ENCODE measurements at regions not wholly inside any gene's neighbourhood (a gene's known extent, or its start where the extent isn't known, plus 50 kb on each side); places are given as distances from the start of the nearest gene placed in this dataset.

DNA sequence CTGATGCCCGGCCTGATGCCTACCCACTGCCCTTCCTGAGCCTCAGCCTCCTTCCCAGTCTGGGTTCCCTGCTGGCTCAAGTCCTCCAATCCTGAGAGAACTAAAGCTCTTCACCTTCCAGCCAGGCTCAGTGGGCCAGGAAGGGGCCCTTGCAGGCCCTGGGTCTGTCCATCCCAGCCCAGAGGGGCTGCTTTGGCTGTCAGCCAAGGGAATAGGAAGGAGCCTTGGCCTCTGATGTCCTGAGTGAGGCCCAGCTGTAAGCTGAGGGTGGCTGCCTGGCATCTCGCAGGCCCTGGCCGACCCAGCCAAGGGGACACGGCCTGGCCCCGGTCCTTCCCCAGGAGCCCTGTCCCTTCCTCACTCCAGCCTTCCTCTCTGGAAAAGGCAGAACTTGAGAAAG, 83.4 kb downstream of the DHCR7 start:
- intact Hi-C loops (cut with DNase I), result no loop called here
- Histone ChIP-seq H3K4me1 (no peaks in the 10 kb centered on the region), H3K4me3 (no peak overlapping the region), H3K27ac (no peak overlapping the region), H3K36me3 (replicated peaks in 1 of 2; ENCODE audit: insufficient read depth in 1 of 2, low read depth in 2 of 2) (no peaks in the 10 kb centered on the region), H3K27me3 (no peaks in the 10 kb centered on the region), H3K9me3 (no peaks in the 10 kb centered on the region)
- ATAC-seq (no peak), DNase-seq (no peak)
- WGBS, 2 donors, result 84 to 100% methylated on average over 1 to 5 of the region's 5 CpGs
- TF ChIP-seq, protein P1, sequence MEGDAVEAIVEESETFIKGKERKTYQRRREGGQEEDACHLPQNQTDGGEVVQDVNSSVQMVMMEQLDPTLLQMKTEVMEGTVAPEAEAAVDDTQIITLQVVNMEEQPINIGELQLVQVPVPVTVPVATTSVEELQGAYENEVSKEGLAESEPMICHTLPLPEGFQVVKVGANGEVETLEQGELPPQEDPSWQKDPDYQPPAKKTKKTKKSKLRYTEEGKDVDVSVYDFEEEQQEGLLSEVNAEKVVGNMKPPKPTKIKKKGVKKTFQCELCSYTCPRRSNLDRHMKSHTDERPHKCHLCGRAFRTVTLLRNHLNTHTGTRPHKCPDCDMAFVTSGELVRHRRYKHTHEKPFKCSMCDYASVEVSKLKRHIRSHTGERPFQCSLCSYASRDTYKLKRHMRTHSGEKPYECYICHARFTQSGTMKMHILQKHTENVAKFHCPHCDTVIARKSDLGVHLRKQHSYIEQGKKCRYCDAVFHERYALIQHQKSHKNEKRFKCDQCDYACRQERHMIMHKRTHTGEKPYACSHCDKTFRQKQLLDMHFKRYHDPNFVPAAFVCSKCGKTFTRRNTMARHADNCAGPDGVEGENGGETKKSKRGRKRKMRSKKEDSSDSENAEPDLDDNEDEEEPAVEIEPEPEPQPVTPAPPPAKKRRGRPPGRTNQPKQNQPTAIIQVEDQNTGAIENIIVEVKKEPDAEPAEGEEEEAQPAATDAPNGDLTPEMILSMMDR (IDR thresholded peaks at IDR 0.05), result no peak
- TF ChIP-seq POLR2A (IDR thresholded peaks at IDR 0.05), result no peak

DNA sequence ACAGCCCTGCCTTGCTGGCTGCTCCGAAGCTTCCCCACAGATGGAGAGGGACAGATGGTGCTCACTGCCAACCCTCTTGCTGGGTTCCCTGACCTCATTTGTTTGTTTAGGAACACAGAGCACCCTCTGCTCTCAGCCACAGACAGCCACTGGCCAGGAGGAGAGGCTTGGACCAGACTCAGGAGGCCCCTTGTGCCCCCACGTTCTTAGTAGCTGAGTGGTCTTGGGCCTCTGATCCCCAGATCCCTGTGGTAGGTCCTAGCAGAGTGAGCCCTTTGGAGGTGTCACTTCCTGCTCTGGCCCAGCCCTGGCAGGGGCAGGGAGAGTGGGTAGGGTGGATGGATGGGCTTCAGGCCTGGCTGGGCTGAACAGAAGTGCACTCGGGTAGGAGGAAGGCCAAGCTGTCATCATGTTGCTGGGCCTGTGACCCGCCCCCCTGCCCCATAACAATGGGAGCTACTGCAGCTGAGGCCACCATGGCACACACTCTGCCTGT, 84.0 kb downstream of the DHCR7 start:
- peak in 3 of 4 donors; percentile 12 to 19 (median 17) for DNase-seq
- Histone ChIP-seq H3K4me1 (no peaks in the 10 kb centered on the region), H3K36me3 (replicated peaks in 1 of 2; ENCODE audit: insufficient read depth in 1 of 2, low read depth in 2 of 2) (no peaks in the 10 kb centered on the region), H3K27ac (no peak overlapping the region), H3K27me3 (no peaks in the 10 kb centered on the region), H3K9me3 (no peaks in the 10 kb centered on the region), H3K4me3 (no peak overlapping the region)
- 50 to 63% methylated on average over 3 of the region's 4 CpGs for WGBS, 2 donors
- ATAC-seq, result no peak
- intact Hi-C loops (cut with DNase I), result no loop called here
- TF ChIP-seq, protein P1 (IDR thresholded peaks at IDR 0.05), result no peak
- TF ChIP-seq POLR2A (IDR thresholded peaks at IDR 0.05), result no peak

DNA sequence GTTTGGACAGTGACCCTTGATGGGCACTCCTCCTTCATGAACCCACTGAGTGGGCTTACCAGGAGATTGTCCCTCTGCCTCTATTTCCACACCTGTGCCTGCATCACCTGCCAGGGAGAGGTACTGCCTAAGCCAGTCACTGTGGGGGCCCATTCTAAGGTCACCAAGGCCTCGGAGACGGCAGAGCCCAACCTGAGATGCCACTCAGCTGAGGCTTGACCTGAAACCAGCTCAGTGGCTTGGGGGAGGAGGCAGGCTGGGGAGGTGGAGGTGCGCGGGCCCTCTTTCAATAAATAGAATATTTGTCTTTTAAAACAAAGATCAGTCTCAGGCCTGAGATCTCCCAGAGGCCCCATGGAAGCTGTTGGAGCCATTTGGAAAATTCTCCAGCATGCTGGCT, 84.5 kb downstream of the DHCR7 start:
- intact Hi-C loops (cut with DNase I), result no loop called here
- ATAC-seq (no peak), DNase-seq (no peak)
- H3K4me1 ChIP-seq, result no peaks in the 10 kb centered on the region
- H3K4me3 ChIP-seq, result no peak overlapping the region
- no peak overlapping the region for H3K27ac ChIP-seq
- no peaks in the 10 kb centered on the region for H3K36me3 ChIP-seq (replicated peaks in 1 of 2; ENCODE audit: insufficient read depth in 1 of 2, low read depth in 2 of 2)
- H3K9me3 ChIP-seq, result no peaks in the 10 kb centered on the region
- no peak for TF ChIP-seq POLR2A (IDR thresholded peaks at IDR 0.05)
- TF ChIP-seq, protein P1 (IDR thresholded peaks at IDR 0.05), result no peak
- H3K27me3 ChIP-seq, result no peaks in the 10 kb centered on the region
- WGBS, 2 donors, result 84 to 91% methylated on average over 4 of the region's 4 CpGs

DNA sequence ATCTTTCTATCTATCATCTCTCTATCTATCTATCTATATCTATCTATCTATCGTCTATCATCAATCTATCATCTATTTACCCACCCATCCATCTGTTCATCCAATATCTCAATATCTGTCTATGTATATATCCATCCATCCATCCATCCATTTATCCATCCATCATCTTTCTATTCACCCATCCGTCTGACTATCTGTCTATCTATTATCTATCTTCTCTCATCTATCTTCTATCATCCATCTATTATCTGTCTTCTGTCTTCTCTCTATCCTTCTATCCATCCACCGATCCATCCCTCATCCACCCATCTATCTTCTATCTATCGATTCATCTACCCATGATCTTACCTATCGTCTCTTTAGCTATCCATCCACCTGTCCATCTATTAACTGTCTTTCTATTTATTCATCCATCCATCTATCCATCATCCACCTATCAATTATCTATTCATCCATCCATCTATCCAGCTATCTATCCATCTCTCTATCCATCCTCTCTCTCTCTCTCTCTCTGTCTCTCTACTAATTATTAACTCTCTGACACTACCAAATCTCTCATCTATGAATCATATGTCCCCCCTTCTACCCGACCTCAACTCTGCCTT, 89.1 kb downstream of the DHCR7 start:
- intact Hi-C loops (cut with DNase I), result no loop called here
- ATAC-seq, result no peak
- 67 to 74% methylated on average over 6 of the region's 6 CpGs for WGBS, 2 donors
- H3K27me3 ChIP-seq, result no peaks in the 10 kb centered on the region
- H3K4me3 ChIP-seq, result no peak overlapping the region
- no peak for TF ChIP-seq POLR2A (IDR thresholded peaks at IDR 0.05)
- TF ChIP-seq, protein P1 (IDR thresholded peaks at IDR 0.05), result no peak
- no peaks in the 10 kb centered on the region for H3K36me3 ChIP-seq (replicated peaks in 1 of 2; ENCODE audit: insufficient read depth in 1 of 2, low read depth in 2 of 2)
- H3K4me1 ChIP-seq, result no peaks in the 10 kb centered on the region
- no peak overlapping the region for H3K27ac ChIP-seq
- H3K9me3 ChIP-seq, result no peaks in the 10 kb centered on the region
- DNase-seq, result no peak

- Histone ChIP-seq H3K27me3 (no peaks in the 10 kb centered on the region), H3K4me3 (no peak overlapping the region), H3K36me3 (replicated peaks in 1 of 2; ENCODE audit: insufficient read depth in 1 of 2, low read depth in 2 of 2) (no peaks in the 10 kb centered on the region), H3K9me3 (no peaks in the 10 kb centered on the region), H3K27ac (no peak overlapping the region), H3K4me1 (no peaks in the 10 kb centered on the region)
- intact Hi-C loops (cut with DNase I), result no loop called here
- no peak for DNase-seq
- 75 to 78% methylated on average over 9 to 10 of the region's 10 CpGs for WGBS, 2 donors
- TF ChIP-seq, protein P1 (IDR thresholded peaks at IDR 0.05), result no peak
- no peak for TF ChIP-seq POLR2A (IDR thresholded peaks at IDR 0.05)
- no peak for ATAC-seq
Measured at GRCh38 chr11:71358122-71358728, 90.0 kb downstream of the DHCR7 start.
